HG02852 (cell line): ENCODE measurements at regions not wholly inside any gene's neighbourhood (a gene's known extent, or its start where the extent isn't known, plus 50 kb on each side); places are given as distances from the start of the nearest gene placed in this dataset.
A peak's percentile ranks its signal among the peaks of the same experiment; 100 is the strongest.
"Not testable (repeated sequence)": the region's sequence is repeated elsewhere in the genome, so short reads cannot be mapped to it uniquely, and the experiment has no call there.

Source experiments
- ATAC-seq: cut with Tn5 transposase; IDR thresholded peaks from one replicate; pipeline ENCODE4 v1.9.1; 2021; ENCODE audit warnings: mild to moderate bottlenecking, moderate library complexity; ENCODE audit not compliant: unreplicated experiment

DNA sequence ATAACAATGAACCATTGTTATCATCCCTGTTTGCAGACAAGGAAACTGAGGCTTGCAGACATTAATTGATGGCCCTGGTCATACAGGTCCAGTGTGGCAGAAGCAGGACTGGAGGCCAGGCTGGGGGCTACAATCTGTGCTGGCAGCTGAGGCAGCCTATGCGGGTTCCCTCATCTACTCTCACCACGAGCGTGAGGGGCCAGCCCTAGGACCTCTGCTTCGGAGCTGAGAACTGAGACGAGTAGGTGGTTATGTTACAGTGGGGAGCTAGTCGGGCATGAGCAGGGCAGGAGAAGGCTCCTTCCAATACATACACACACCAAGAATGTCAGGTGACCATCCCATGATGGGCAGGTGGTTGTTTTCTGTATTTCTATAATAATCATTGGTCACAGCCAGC is 82.2 kb upstream of the ASB18 start:
- no peak for ATAC-seq

DNA sequence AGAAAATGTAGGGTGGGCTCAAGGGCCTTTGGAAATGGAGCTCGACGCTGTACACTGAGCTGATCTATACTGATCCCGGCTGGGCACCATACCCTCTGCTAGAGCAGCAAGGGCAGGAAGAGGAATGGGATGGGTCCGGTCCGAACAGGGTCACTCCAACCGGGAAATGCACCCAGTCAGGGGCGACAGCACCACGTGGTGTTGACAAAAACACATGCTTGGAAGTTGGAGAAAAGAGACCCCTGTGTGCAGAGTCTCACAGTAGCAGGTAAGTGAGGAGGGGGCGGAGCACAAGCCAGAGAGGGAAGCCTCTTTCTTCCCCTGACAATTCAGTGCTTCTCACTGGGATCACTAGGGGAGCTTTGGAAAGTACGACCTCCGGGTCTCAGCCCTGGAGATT is 84.1 kb upstream of the ASB18 start:
- ATAC-seq: no peak

DNA sequence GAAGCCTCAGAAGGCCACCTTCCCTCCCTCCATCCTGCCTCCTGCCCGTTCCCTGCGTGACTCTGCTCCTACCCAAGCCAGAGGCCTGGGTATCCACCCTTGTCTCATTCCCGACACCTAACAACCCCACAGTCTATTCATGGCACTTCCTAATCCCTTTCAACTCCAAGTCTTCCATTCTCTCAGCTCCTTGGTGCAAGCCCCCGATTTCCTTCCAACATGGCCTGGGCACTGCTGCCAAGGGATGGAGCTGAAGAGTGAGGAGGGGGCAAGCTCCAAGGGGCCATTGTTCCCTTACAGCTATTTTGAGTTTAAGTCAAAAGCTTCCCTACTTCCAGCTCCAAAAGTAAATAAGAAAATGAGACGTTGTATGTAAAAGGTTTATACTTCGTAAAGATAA is 84.8 kb upstream of the ASB18 start:
- ATAC-seq: no peak

DNA sequence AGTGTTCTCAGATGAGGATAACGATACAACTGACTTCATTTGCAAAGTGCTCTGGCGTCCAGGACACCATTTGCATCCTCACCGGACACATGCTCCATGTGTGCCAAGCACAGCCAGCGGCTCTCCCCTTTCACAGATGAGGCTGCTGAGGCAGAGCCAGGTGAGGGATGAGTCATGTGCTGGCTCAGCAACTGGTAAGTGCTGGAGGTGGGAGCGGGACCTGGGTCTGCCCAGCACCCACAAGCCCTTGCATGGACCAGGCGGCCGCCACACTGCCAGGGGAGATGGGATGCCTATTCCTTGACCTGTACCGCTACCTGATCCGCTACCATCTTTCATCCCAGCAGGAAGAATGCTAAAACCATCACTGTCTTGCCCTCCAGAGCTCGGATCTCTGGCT is 86.2 kb upstream of the ASB18 start:
- ATAC-seq: no peak

DNA sequence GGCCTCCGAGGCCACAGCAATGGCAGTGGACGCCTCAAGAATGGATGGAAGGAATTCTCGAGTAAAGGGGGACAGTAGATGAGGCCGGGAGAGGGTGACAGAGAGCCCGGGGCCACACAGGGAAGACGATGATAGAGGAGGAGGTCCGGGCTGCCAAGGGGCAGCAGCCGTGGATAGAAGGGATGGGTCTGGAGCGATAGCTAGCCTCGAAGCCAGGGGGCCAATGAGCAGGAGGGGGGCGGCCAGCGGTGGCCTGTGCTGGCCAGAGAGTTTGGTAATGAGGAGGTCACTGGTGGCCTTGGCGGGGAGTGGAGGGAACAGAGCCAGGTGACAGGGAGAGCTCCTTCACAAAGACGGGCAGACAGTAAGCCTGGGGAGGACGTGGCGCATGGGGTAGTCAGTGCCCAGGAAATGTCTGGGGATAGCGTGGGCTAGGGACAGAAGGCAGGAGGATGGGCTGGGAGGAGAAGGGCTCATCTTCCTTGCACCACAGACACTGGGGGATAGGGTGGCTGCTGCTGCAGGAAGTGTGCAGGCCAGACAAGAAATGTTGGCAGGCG is 87.8 kb upstream of the ASB18 start:
- no peak for ATAC-seq

DNA sequence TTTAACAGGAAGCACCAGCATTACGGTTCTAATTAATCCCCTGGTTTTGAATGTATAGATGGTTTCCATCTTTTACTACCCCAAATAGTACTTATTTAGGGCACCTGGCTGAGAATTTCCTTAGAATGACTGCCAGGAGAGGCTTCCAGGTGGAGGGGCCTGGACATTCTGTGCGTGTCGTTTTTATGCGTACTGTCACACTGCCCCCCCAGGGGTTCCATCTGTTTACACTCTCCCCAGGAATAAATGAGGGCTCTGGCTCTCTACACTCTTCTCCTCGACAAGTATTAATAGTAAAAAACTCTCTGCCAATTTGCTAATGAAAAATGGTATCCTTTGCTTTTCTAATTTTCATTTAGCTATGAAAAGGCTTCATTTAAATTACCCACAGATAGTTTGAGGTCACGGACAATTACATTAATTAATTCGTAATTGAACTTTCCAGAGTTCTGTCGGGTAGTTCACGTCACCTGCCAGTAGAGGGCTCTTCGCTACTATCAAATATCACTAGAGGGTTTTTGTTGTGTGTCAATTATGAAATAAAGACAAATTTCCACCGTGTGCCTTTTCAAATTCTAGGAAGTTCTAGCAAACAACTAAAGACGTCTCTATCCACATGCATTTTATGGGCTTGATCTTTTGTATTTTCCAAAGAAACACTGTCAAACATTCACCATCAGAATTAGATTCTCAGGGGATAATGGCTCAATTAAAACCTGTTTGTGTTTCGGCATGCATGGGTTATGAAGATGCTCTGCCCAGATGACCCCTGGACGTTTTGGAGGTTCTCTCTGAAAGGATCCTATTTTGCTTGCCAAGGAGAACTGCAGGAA is 88.8 kb upstream of the ASB18 start:
- no peak for ATAC-seq

DNA sequence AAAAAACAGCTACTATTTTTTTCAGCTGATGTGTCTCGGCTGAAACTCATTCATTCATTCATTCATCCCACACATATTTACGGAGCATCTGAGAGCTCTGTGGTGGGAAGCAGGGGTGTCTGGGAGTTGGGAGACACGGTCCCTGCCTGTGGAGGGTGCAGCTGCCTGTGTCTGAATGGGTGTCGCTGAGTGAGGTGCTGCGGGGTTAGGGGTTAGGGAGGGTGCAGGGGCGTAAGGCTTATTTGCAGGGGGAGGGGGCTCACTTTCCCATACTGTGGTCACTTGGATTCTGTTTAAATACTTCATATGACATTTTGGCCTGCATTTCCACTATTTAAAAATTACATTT is 89.4 kb upstream of the ASB18 start:
- no peak for ATAC-seq

DNA sequence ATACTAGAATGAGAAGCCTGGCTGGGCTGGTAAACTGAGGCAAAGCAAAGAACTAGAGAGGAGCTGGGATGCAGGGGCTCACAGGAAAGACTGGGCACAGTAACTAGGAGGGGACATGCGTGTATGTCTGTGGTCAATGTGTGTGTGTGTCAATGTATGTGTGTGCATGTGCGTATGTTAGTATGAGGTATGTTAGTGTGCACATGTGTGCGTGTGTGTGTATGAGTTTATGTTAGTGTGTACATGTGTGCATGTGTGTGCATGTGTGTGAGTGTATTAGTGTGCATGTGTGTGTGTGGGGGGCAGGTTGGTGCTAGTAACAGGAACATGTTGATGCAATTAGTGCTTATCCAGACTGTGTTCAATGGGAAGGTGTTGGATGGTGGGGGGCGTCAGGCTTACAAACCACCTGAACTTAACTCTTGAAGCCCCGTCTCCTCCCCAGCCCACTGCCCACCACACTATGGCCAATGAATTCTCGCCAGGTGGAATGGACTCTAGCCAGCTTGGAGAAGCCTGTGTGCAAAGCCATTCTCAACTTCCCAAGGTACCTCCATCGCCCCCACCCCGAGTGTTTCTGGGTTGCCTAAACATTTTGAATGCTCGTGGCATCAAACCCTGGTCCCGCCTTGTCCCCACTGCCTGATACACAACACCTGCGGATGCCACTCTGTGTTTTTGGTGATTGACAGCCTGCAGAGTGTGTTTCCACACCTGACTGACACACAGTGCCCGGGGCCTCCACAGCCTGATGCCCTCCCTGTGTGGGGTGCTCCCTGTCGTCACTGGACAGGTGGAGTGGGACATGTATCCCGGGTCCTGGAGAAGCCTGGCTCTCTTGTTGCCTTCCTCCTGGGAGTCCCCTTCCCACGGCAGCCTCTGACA is 90.1 kb upstream of the ASB18 start:
- no peak for ATAC-seq

DNA sequence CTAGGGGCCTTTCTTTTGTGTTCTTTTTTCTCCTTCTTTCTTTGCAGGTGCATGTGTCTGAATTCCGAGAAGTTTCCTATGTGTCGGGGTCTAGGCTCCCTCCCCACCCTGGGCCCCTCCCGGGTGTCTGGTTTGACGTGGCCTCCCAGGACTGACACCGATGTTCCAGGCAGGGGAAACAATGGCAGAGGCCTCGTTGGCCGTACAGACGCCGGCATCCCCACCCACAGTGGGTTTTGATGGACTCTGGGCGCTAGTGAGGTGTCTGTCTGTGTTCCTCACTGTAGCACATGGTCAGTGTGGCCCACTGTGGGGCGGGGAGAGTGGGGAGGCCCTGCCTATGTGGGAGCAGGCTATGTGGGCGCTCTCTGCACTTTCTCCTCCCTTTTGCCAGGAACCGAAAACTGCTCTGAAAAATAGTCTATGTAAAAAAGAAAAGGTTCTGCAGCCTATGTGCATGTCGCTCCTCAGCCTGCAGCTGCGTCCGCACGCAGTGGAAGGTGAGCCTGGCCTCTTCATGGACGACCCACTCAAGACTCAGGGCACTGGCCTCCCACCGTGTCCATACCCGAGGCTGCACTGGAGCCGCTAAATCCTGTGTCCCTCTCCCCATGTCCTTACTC is 90.9 kb upstream of the ASB18 start:
- no peak for ATAC-seq

DNA sequence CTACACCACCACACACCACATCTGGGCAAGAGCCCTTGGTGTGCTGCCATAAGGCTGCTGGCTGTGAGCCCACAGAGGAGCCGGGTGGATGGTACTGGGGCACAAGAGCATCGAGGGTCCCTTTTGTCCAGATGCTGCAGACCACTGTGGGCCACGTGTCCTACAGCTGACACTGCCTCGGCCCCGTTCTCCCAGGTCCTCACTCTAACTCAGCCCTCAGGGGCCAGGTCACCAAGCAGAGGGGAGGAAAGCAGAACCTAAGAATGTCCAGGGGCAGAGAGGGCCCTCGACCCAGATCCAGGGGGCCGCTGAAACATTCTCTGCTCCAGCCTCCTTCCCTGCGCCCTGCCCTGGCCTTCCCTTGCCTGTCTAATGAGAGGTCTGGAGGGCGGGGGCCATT is 91.7 kb upstream of the ASB18 start:
- ATAC-seq: no peak

DNA sequence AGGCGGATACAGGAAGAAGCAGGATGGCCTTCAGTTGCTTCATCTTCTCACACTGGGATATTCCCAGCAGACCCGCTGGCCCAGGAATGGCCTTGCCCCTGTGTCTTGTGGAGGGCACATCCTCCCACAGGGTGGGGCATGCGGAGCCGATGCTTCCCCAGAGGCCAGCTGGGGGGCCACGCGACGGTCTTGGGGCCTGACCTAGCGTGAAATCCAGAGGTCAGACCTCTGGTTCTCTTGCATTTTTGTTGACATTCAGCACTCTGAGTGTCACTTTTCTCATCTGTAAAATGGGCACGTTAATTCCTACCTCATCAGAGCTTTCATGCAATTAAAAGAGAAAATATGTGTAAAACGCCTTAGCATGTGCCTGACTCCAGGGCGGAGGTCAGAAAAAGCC is 92.1 kb upstream of the ASB18 start:
- ATAC-seq: not testable (repeated sequence)

DNA sequence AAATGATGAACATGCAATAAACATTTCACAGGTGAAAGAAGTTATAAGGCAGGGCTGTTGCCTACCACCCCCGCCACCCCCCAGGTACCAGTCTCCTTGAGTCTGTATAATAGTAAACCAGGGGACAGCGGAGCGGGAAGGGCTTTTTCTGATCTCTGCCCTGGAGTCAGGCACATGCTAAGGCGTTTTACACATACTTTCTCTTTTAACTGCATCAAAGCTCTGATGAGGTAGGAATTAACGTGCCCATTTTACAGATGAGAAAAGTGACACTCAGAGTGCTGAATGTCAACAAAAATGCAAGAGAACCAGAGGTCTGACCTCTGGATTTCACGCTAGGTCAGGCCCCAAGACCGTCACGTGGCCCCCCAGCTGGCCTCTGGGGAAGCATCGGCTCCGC is 94.3 kb upstream of the ASB18 start:
- not testable (repeated sequence) for ATAC-seq

DNA sequence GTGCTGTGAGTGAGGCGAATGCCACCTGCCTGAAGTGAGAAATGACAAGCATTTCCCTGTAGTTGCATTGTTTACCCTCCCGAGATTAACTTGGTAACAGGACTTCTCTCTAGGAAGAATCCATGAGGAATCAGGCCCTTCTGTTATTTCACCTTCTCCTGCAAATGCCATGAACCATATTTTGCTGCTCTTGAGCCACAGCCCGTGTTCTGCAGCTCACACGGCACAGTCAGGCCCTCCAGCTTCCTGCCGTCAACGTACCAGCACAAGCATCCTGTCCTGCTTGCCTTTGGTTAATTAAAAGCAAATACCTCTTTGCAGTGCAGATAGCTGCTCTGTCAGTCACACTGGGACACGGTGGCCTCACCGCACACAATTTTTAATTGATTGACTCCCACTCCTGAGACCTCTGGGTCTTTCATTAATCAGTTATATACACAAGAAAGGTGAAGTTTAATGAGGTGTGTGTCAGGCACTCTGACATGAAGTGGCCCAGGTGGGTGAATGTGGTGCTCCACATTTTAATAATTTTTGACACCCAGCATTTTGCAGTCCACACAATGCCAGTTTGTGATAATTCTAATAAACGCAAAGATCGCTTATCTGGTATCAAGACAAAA is 95.3 kb upstream of the ASB18 start:
- ATAC-seq: no peak

DNA sequence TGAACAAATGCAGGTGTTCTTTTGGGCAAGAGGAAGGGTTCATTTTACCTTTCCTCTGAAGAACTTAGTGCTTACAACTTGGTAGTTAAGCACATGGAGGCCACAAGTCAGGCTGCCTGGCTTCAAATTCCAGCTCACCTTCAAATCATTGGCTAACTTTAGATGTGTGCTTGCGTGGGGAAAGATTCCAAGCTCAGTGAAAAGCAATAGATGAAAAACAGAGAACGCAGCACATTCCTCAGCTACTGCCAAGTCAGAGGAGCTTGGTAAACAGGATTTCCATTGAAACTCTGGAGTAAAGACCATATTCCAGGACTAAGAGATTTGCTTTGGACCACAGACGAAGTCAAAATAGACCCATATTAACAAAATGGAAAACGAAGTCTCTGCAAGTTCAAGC is 96.3 kb upstream of the ASB18 start:
- no peak for ATAC-seq

DNA sequence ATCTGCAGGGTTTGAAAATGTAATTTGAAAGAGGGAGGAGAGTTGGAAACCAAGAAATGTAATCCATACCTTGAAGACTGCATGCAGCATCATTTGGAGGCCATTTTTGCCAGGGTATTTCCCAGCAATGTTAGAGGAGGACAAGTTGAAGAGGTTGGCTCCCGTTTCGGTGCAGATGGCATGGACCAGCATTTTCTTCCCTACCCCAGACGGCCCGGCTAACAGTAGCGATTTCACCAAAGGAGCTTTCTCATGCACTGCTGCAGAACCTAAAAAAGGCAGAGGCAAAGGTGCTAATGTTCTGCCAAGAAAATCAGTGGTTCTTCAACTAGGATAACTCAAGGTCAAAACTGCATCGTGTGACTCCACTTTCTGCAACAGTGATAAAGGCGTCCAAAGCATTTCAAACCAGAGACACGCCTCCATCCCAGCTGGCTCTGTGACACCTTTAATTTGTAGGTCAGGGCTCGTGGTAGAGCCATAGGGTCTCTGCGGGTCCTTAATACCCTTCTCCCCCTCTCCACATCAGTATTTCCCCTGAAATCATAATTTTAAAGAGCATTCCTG is 99.6 kb upstream of the ASB18 start:
- ATAC-seq: no peak

DNA sequence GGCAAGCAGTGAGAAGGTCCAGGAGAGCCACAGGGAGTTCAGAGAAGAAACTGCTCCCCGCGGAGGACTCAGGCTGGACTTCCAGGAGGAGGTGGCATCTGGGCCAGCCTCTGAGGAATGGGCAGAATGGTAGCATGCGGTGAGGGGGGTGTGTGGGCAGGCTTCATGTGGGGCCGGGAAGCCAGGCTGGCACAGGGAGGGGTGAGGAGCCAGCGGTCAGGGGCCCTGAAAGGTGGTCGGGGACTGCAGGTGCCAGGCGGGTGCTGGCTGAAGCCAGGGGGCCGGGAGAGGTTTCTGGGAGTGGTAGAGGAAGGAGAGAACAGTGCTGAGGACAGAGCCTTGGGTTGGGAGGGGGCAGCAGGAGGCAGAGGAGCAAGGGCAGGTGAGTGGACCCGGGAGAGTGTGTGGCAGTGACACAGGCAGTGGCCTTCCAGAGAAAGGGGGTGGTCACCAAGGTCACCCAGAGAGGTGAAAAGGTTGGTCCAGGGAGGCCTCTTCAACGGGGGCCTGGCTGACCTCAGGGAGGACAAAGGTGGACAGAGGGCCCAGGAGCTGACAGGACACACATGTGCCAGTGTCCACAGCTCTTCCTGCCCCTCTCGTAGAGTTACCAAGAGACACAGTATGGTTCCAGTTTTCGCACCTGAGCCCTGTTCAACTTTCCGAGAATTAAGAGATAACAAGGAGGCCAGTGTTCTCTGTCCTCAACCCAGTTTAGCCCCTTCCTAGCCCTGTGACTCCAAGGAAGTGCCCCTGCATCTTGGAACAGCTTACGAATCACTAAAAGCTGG is 101.2 kb upstream of the ASB18 start:
- no peak for ATAC-seq

DNA sequence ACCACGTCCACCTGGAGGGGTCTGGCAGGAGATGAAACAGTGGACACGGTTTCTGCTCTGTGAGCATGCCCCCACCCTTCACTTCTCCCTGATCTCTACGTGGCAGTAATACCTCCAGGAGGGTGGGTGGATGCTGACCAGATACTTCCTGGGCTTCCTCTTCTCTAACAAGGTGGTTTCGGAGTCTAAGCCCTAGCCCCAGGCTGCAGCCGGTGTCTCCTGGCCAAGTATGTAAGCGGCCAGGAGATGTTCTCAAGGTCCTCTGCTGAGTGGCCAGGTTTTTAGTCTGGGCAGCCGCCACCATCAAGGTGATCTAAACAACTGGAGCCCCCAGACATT is 101.8 kb upstream of the ASB18 start:
- no peak for ATAC-seq

DNA sequence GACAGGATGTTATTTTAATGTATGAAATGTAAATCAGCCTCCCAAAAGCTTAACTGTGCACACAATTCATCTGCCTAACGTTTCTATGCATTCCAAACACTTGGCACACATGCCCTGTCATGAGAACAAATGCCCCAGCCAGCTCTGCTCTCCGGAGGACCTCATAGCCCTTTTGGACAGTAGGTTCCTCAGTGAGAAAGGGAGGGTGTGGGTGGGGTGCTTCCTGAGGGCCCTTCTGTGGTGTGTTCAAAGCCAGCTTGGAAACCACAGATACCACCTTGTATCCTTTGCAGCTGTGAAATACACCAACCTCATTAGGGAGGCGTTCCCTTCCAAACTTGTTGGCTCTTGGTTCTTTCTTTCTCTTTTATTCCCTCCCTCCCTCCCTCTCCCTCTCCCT is 102.2 kb upstream of the ASB18 start:
- ATAC-seq: peak; percentile 41

DNA sequence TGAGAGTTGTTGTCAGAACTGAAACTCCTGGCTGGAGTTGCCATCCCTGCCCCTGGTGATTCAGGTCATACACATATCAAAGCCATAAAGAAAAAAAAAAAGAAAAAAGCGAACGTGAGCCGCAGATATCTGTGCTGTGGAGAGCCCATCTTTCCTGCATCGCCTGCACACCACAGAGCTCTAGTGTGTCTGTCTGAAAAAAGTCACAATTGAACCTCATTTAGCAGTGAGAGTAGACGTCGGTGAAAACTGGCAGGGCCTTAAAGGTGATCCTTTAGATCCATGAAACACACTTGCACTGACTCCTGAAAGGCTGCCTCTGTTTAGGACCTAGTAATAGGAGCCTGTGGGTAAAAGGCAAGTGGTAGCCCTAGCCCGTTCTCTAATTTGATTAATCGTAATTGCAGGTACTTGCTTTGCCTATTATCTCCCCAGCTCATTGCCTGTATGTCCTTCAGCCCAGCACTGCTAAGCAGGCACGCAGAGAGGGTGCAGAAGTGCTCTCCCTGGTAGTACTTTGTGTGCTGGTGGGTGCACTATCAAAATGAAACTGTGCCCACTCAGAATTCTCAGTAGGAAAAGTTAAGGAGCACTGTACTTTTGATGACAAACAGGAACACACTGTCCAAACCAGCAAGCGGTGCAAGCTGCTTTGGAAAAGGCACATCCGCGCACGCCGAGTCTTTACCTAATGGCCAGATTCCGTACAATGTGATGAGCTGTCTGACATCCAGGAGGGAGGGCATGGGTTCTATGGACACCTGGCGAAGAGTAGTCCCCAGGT is 103.5 kb upstream of the ASB18 start:
- no peak for ATAC-seq
